H9 (cell line): ENCODE measurements at regions not wholly inside any gene's neighbourhood (a gene's known extent, or its start where the extent isn't known, plus 50 kb on each side); places are given as distances from the start of the nearest gene placed in this dataset.

Experiments used
- DNase-seq: peaks from one replicate; pipeline ENCODE4 v3.0.0-alpha.2; 2017
- H2AFZ ChIP-seq: one replicate; pipeline ENCODE4 v1.6.1; 2013; ENCODE audit warnings: mild to moderate bottlenecking, low read length, control low read depth, moderate library complexity
- H2AK5ac ChIP-seq: 2 replicates; pipeline ENCODE4 v1.6.1; 2013; ENCODE audit warnings: low read length, control low read depth, mixed read lengths; ENCODE audit not compliant: insufficient read length
- H2BK120ac ChIP-seq: one replicate; pipeline ENCODE4 v1.6.1; 2013; ENCODE audit warnings: low read depth, mild to moderate bottlenecking, low read length, control low read depth, inconsistent platforms; ENCODE audit not compliant: poor library complexity, severe bottlenecking
- H2BK12ac ChIP-seq: 2 replicates; pipeline ENCODE4 v1.6.1; 2013; ENCODE audit warnings: low read length, control low read depth, mixed read lengths, low read depth; ENCODE audit not compliant: insufficient read length
- H2BK15ac ChIP-seq: 2 replicates; pipeline ENCODE4 v1.6.1; 2013; ENCODE audit warnings: low read depth, low read length, control low read depth
- H2BK20ac ChIP-seq: one replicate; pipeline ENCODE4 v1.6.1; 2013; ENCODE audit warnings: low read depth, mild to moderate bottlenecking, low read length, control low read depth, inconsistent platforms; ENCODE audit not compliant: poor library complexity, severe bottlenecking
- H2BK5ac ChIP-seq: 2 replicates; pipeline ENCODE4 v1.6.1; 2013; ENCODE audit warnings: low read length, control low read depth, mixed read lengths; ENCODE audit not compliant: insufficient read length
- H3K14ac ChIP-seq: 2 replicates; pipeline ENCODE4 v1.6.1; 2013; ENCODE audit warnings: low read length, control low read depth; ENCODE audit not compliant: insufficient read depth
- H3K18ac ChIP-seq: 2 replicates; pipeline ENCODE4 v1.6.1; 2013; ENCODE audit warnings: low read depth, mild to moderate bottlenecking, mixed read lengths, low read length, control low read depth; ENCODE audit not compliant: insufficient read length
- H3K23ac ChIP-seq: 2 replicates; pipeline ENCODE4 v1.6.1; 2013; ENCODE audit warnings: low read length, control low read depth, mixed read lengths, low read depth; ENCODE audit not compliant: insufficient read length
- H3K23me2 ChIP-seq: 2 replicates; pipeline ENCODE4 v1.6.1; 2013; ENCODE audit warnings: low read depth, mild to moderate bottlenecking, mixed read lengths, low read length, control low read depth; ENCODE audit not compliant: insufficient read length, poor library complexity, severe bottlenecking
- H3K27ac ChIP-seq: 2 replicates; pipeline ENCODE4 v1.5.1; 2013; ENCODE audit warnings: low read length, control low read depth, mixed read lengths, low read depth; ENCODE audit not compliant: insufficient read length
- H3K27me3 ChIP-seq: 2 replicates; pipeline ENCODE4 v1.6.1; 2013; ENCODE audit warnings: low read length, control low read depth, inconsistent platforms; ENCODE audit not compliant: insufficient read depth
- H3K4ac ChIP-seq: 2 replicates; pipeline ENCODE4 v1.6.1; 2013; ENCODE audit warnings: low read depth, mild to moderate bottlenecking, control low read depth, inconsistent platforms, low read length, moderate library complexity
- H3K4me1 ChIP-seq: 2 replicates; pipeline ENCODE4 v1.6.1; 2013; ENCODE audit warnings: low read length, control low read depth, inconsistent platforms; ENCODE audit not compliant: insufficient read depth
- H3K4me2 ChIP-seq: 2 replicates; pipeline ENCODE4 v1.6.1; 2013; ENCODE audit warnings: low read length, control low read depth, mixed read lengths; ENCODE audit not compliant: insufficient read length, insufficient read depth
- H3K56ac ChIP-seq: 2 replicates; pipeline ENCODE4 v1.6.1; 2013; ENCODE audit warnings: low read depth, mild to moderate bottlenecking, mixed read lengths, low read length, control low read depth; ENCODE audit not compliant: insufficient read length
- H3K79me1 ChIP-seq: 2 replicates; pipeline ENCODE4 v1.6.1; 2013; ENCODE audit warnings: low read depth, mild to moderate bottlenecking, moderate library complexity, low read length, control low read depth, inconsistent platforms; ENCODE audit not compliant: insufficient read depth, poor library complexity, severe bottlenecking
- H3K79me2 ChIP-seq: 2 replicates; pipeline ENCODE4 v1.6.1; 2013; ENCODE audit warnings: low read length, control low read depth, inconsistent platforms; ENCODE audit not compliant: insufficient read depth
- H3K9ac ChIP-seq: 2 replicates; pipeline ENCODE4 v1.6.1; 2013; ENCODE audit warnings: low read length, control low read depth, mixed read lengths; ENCODE audit not compliant: insufficient read length; ENCODE audit errors: extremely low read depth
- H3K9me3 ChIP-seq: one replicate; pipeline ENCODE4 v1.6.1; 2013; ENCODE audit warnings: low read depth, low read length, inconsistent platforms; ENCODE audit not compliant: control insufficient read depth
- H3T11ph ChIP-seq: one replicate; pipeline ENCODE4 v1.6.1; 2013; ENCODE audit warnings: mild to moderate bottlenecking, low read length, control low read depth, inconsistent platforms
- H4K20me1 ChIP-seq: one replicate; pipeline ENCODE4 v1.6.1; 2013; ENCODE audit not compliant: control insufficient read depth, insufficient read length, insufficient read depth
- H4K5ac ChIP-seq: 2 replicates; pipeline ENCODE4 v1.6.1; 2013; ENCODE audit warnings: low read depth, mild to moderate bottlenecking, mixed read lengths, low read length, control low read depth; ENCODE audit not compliant: insufficient read length
- H4K8ac ChIP-seq: replicated peaks from 2 replicates; pipeline ENCODE4 v1.6.1; 2013; ENCODE audit warnings: low read length, control low read depth, mixed read lengths, low read depth; ENCODE audit not compliant: insufficient read length
- H4K91ac ChIP-seq: 2 replicates; pipeline ENCODE4 v1.6.1; 2013; ENCODE audit warnings: low read depth, mild to moderate bottlenecking, moderate library complexity, mixed read lengths, low read length, control low read depth; ENCODE audit not compliant: insufficient read length
- H3K27ac Mint-ChIP-seq, 3 experiments: 2 replicates in 2 of 3; 3 replicates in 1 of 3; pipeline ENCODE4 v1.8.0; 2020 to 2021; ENCODE audit warnings: mixed read lengths in 3 of 3, mild to moderate bottlenecking in 1 of 3, moderate library complexity in 1 of 3
- H3K27me3 Mint-ChIP-seq: 2 replicates; pipeline ENCODE4 v1.8.0; 2021; ENCODE audit warnings: low read depth, mild to moderate bottlenecking, moderate library complexity, mixed read lengths
- H3K36me3 Mint-ChIP-seq, 3 experiments: 2 replicates in 2 of 3; 3 replicates in 1 of 3; pipeline ENCODE4 v1.8.0; 2020 to 2021; ENCODE audit warnings: low read depth in 3 of 3, mixed read lengths in 3 of 3; ENCODE audit not compliant: insufficient read depth in 1 of 3
- H3K4me1 Mint-ChIP-seq, 2 experiments: 2 replicates each; pipeline ENCODE4 v1.8.0; 2020; ENCODE audit warnings: mixed read lengths in 2 of 2
- H3K4me3 Mint-ChIP-seq, 2 experiments: 2 replicates in 1 of 2; 3 replicates in 1 of 2; pipeline ENCODE4 v1.8.0; 2020 to 2021; ENCODE audit warnings: mild to moderate bottlenecking in 2 of 2, mixed read lengths in 2 of 2, moderate library complexity in 1 of 2
- H3K9me3 Mint-ChIP-seq, 2 experiments: 2 replicates in 1 of 2; 3 replicates in 1 of 2; pipeline ENCODE4 v1.8.0; 2020; ENCODE audit warnings: mild to moderate bottlenecking in 2 of 2, mixed read lengths in 2 of 2, moderate library complexity in 1 of 2
- WGBS: extraction: QIAGEN DNeasy Blood & Tissue Kit; methylation state at CpG from one replicate; pipeline ENCODE4 v1.1.7; 2013; ENCODE audit warnings: missing lambda C conversion rate, low lambda C conversion rate, mixed read lengths; ENCODE audit not compliant: insufficient read length; ENCODE audit errors: extremely low coverage; 5-methylcytosine and 5-hydroxymethylcytosine counted together
- TF ChIP-seq, protein P1 (sequence below): fragments of 200-600 bp; sonication (generic); conservative IDR thresholded peaks from 3 replicates; pipeline ENCODE4 v1.8.0; 2021; ENCODE audit warnings: antibody characterized with exemption, mild to moderate bottlenecking

DNA sequence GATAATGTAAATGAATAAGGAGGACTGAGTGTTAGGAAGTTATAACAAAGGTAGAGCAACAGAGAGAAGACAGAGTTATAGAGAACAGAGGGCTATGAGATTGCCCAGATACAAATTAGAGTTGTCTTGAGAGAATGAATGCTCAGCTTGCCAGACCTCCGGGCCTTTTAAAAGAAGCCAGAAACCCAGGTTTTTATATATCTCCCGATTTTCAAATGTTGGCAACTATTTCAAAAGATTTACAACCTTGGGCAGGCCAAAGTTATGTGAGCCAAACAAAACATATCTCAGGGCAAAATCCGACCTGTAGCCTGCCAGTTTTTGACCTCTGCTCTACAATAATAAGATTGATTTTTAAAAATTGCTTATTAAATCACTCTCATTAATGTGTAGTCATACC is 573.1 kb upstream of the SLC10A2 start:
- Histone ChIP-seq H2BK120ac (no peak overlapping the region), H2BK20ac (no peak overlapping the region), H4K20me1 (no peaks in the 10 kb centered on the region), H3T11ph (no peak overlapping the region), H3K4me2 (no peak overlapping the region), H3K27ac (no peak overlapping the region), H4K5ac (no peak overlapping the region), H2AFZ (no peak overlapping the region), H2BK12ac (no peak overlapping the region), H3K27me3 (no peaks in the 10 kb centered on the region), H3K79me1 (no peaks in the 10 kb centered on the region), H3K56ac (no peak overlapping the region), H2BK15ac (no peak overlapping the region), H4K91ac (no peak overlapping the region), H3K79me2 (no peaks in the 10 kb centered on the region), H2BK5ac (no peak overlapping the region), H2AK5ac (no peak overlapping the region), H3K9me3 (no peaks in the 10 kb centered on the region), H4K8ac (no peak overlapping the region), H3K23me2 (no peaks in the 10 kb centered on the region), H3K4me1 (no peaks in the 10 kb centered on the region), H3K23ac (no peak overlapping the region), H3K14ac (no peak overlapping the region), H3K4ac (no peak overlapping the region), H3K9ac (no peak overlapping the region), H3K18ac (no peak overlapping the region)
- H3K9me3 Mint-ChIP-seq: no peaks in the 10 kb centered on the region
- H3K4me1 Mint-ChIP-seq: peaks cover under 1% of the 10 kb centered on the region in 2 experiments
- no CpG with 5 or more reads among the region's 3 CpGs for WGBS
- no peak for DNase-seq
- H3K36me3 Mint-ChIP-seq: 0 out of 7 replicates have a peak, but pooled peaks cover 0 to 4% (median 0%) of the 10 kb centered on the region in 3 experiments
- H3K4me3 Mint-ChIP-seq: no peak overlapping the region
- H3K27me3 Mint-ChIP-seq: no peaks in the 10 kb centered on the region
- TF ChIP-seq, protein P1, sequence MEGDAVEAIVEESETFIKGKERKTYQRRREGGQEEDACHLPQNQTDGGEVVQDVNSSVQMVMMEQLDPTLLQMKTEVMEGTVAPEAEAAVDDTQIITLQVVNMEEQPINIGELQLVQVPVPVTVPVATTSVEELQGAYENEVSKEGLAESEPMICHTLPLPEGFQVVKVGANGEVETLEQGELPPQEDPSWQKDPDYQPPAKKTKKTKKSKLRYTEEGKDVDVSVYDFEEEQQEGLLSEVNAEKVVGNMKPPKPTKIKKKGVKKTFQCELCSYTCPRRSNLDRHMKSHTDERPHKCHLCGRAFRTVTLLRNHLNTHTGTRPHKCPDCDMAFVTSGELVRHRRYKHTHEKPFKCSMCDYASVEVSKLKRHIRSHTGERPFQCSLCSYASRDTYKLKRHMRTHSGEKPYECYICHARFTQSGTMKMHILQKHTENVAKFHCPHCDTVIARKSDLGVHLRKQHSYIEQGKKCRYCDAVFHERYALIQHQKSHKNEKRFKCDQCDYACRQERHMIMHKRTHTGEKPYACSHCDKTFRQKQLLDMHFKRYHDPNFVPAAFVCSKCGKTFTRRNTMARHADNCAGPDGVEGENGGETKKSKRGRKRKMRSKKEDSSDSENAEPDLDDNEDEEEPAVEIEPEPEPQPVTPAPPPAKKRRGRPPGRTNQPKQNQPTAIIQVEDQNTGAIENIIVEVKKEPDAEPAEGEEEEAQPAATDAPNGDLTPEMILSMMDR: no peak
- H3K27ac Mint-ChIP-seq: no peak overlapping the region
